ENCODE measurements at regions not wholly inside any gene's neighbourhood (a gene's known extent, or its start where the extent isn't known, plus 50 kb on each side); places are given as distances from the start of the nearest gene placed in this dataset.

GRCh38 chr5:129345213-129345924 lies 114.7 kb upstream of the ADAMTS19 start:
- no TSS peak for BruUV-seq (replicated peaks)
- no peak for TF ChIP-seq CTCF (conservative IDR thresholded peaks at IDR 0.05; ENCODE audit: low read depth, low read length)
- no peak for TF ChIP-seq EZH2 (IDR thresholded peaks at IDR 0.05; ENCODE audit: borderline replicate concordance, low read depth, low read length, poor library complexity, severe bottlenecking)
- ChIA-PET POLR2A (ENCODE audit: low non-redundant PET) (no interaction called here), CTCF (no interaction called here)
- Histone ChIP-seq H3K27me3 (replicated peaks; ENCODE audit: insufficient read depth, low read depth, low read length, poor library complexity) (peaks cover 13% of the 10 kb centered on the region), H3K9me3 (ENCODE audit: low read depth, low read length, poor library complexity, severe bottlenecking) (no peaks in the 10 kb centered on the region), H3K4me1 (ENCODE audit: insufficient read depth, low read length, poor library complexity, severe bottlenecking) (no peaks in the 10 kb centered on the region), H3K36me3 (ENCODE audit: insufficient read depth, low read length, poor library complexity, severe bottlenecking) (no peaks in the 10 kb centered on the region), H3K4me3 (ENCODE audit: low read depth, low read length, poor library complexity, severe bottlenecking) (no peak overlapping the region), H3K27ac (ENCODE audit: low read depth, low read length, poor library complexity, severe bottlenecking) (no peak overlapping the region)
- no peak for DNase-seq (ENCODE audit: low spot score)
- intact Hi-C loops (cut with micrococcal nuclease; ENCODE audit: unreplicated experiment), result no loop called here

GRCh38 chr5:129356846-129357245 lies 103.3 kb upstream of the ADAMTS19 start:
- CTCF ChIA-PET, result no interaction called here

GRCh38 chr5:129358069-129358468 lies 102.0 kb upstream of the ADAMTS19 start:
- POLR2A ChIA-PET (ENCODE audit: low non-redundant PET), result no interaction called here

More at GRCh38 chr5:129356846-129357245, 103.3 kb upstream of the ADAMTS19 start:
- no peaks in the 10 kb centered on the region for H3K27me3 ChIP-seq (replicated peaks; ENCODE audit: insufficient read depth, low read depth, low read length, poor library complexity)
- BruUV-seq (replicated peaks), result no TSS peak
- POLR2A ChIA-PET (ENCODE audit: low non-redundant PET), result no interaction called here
- H3K27ac ChIP-seq (ENCODE audit: low read depth, low read length, poor library complexity, severe bottlenecking), result no peak overlapping the region
- H3K36me3 ChIP-seq (ENCODE audit: insufficient read depth, low read length, poor library complexity, severe bottlenecking), result no peaks in the 10 kb centered on the region
- intact Hi-C loops (cut with micrococcal nuclease; ENCODE audit: unreplicated experiment), result no loop called here
- DNase-seq (ENCODE audit: low spot score), result no peak
- H3K4me3 ChIP-seq (ENCODE audit: low read depth, low read length, poor library complexity, severe bottlenecking), result no peak overlapping the region
- no peaks in the 10 kb centered on the region for H3K9me3 ChIP-seq (ENCODE audit: low read depth, low read length, poor library complexity, severe bottlenecking)
- TF ChIP-seq EZH2 (IDR thresholded peaks at IDR 0.05; ENCODE audit: borderline replicate concordance, low read depth, low read length, poor library complexity, severe bottlenecking) (no peak), CTCF (conservative IDR thresholded peaks at IDR 0.05; ENCODE audit: low read depth, low read length) (no peak)
- no peaks in the 10 kb centered on the region for H3K4me1 ChIP-seq (ENCODE audit: insufficient read depth, low read length, poor library complexity, severe bottlenecking)

More at GRCh38 chr5:129358069-129358468, 102.0 kb upstream of the ADAMTS19 start:
- no TSS peak for BruUV-seq (replicated peaks)
- no peak for DNase-seq (ENCODE audit: low spot score)
- H3K9me3 ChIP-seq (ENCODE audit: low read depth, low read length, poor library complexity, severe bottlenecking), result no peaks in the 10 kb centered on the region
- no peak for TF ChIP-seq CTCF (conservative IDR thresholded peaks at IDR 0.05; ENCODE audit: low read depth, low read length)
- no peak for TF ChIP-seq EZH2 (IDR thresholded peaks at IDR 0.05; ENCODE audit: borderline replicate concordance, low read depth, low read length, poor library complexity, severe bottlenecking)
- no peaks in the 10 kb centered on the region for H3K27me3 ChIP-seq (replicated peaks; ENCODE audit: insufficient read depth, low read depth, low read length, poor library complexity)
- no peaks in the 10 kb centered on the region for H3K4me1 ChIP-seq (ENCODE audit: insufficient read depth, low read length, poor library complexity, severe bottlenecking)
- intact Hi-C loops (cut with micrococcal nuclease; ENCODE audit: unreplicated experiment), result no loop called here
- no peaks in the 10 kb centered on the region for H3K36me3 ChIP-seq (ENCODE audit: insufficient read depth, low read length, poor library complexity, severe bottlenecking)
- CTCF ChIA-PET, result no interaction called here
- H3K27ac ChIP-seq (ENCODE audit: low read depth, low read length, poor library complexity, severe bottlenecking), result no peak overlapping the region
- H3K4me3 ChIP-seq (ENCODE audit: low read depth, low read length, poor library complexity, severe bottlenecking), result no peak overlapping the region

Measured in A673 (cell line).